ENCODE measurements at regions not wholly inside any gene's neighbourhood (a gene's known extent, or its start where the extent isn't known, plus 50 kb on each side); places are given as distances from the start of the nearest gene placed in this dataset.
A peak's percentile ranks its signal among the peaks of the same experiment; 100 is the strongest.
"Not testable (repeated sequence)": the region's sequence is repeated elsewhere in the genome, so short reads cannot be mapped to it uniquely, and the experiment has no call there.

DNA sequence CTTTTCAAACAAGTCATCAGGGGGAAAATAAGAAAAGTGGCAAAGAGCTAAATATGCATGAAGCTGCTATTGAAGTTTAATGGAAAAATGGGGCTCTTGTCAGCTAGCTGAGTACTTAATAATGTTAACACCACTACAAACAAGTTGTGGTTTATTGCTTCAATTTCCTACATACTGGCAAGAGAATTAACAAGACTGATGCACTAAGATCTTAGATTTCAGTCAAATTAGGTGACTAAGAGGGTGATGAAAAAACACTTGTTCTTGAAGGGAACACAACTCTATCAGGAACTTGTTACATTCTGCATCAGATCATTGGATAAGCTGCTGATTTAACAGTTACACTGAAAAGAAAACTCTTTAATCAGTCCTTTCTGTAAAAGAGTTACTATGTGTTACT, 234.6 kb upstream of the AFF2 start:
- DNase-seq (ENCODE audit: low read depth in 2 of 2), result no peak

- DNase-seq (ENCODE audit: low read depth in 2 of 2), result no peak
Observed at GRCh38 chrX:148268673-148269072, 231.7 kb upstream of the AFF2 start.

- no peak for DNase-seq (ENCODE audit: low read depth in 2 of 2)
Observed at GRCh38 chrX:148269513-148269912, 230.9 kb upstream of the AFF2 start.

GRCh38 chrX:148270499-148270898, 229.9 kb upstream of the AFF2 start:
- peak; percentile 32 to 71 for DNase-seq (ENCODE audit: low read depth in 2 of 2)

DNA sequence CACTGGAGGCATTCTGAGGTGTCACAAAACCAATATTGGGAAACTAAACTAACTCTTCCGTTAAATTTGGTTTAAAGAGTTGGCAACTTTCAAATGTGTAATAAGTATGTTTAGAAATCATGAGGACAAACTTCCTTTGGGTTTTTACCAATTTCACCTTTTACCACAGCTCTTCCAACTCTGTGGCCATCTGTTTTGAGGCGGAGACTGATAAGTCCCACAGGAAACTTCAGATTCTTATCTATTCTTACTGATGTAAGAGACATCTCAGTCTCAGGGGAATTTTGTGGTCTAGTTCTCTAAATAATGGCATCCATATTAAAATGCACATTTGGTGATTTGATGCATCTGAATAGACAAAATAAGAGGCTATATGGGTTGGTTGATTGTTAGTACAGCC, 229.2 kb upstream of the AFF2 start:
- DNase-seq (ENCODE audit: low read depth in 2 of 2), result peak in 1 of 2 donors; percentile 11

GRCh38 chrX:148281920-148282319, 218.5 kb upstream of the AFF2 start:
- no peak for DNase-seq (ENCODE audit: low read depth in 2 of 2)

GRCh38 chrX:148282504-148282903, 217.9 kb upstream of the AFF2 start:
- DNase-seq (ENCODE audit: low read depth in 2 of 2), result no peak

DNA sequence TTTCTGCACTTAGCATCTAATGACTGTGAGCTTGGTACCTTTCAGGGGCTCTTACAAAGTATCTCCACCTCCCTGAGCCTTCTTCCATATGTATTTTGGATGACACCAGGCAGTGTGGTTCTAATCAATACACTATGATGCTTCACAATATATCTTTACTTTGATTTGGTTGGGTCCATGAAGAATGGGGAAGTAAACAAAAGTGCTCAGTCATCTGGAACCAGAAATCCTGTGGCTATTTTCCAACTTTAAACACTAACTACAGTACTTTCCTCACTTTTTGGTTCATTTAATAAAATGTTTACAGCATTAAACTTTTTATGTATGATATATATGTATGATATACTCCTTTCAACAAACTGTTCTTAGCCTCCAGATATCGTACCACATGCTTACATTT, 216.4 kb upstream of the AFF2 start:
- no peak for DNase-seq (ENCODE audit: low read depth in 2 of 2)

GRCh38 chrX:148284821-148285220, 215.6 kb upstream of the AFF2 start:
- no peak for DNase-seq (ENCODE audit: low read depth in 2 of 2)

GRCh38 chrX:148288451-148288850, 212.0 kb upstream of the AFF2 start:
- no peak for DNase-seq (ENCODE audit: low read depth in 2 of 2)

DNA sequence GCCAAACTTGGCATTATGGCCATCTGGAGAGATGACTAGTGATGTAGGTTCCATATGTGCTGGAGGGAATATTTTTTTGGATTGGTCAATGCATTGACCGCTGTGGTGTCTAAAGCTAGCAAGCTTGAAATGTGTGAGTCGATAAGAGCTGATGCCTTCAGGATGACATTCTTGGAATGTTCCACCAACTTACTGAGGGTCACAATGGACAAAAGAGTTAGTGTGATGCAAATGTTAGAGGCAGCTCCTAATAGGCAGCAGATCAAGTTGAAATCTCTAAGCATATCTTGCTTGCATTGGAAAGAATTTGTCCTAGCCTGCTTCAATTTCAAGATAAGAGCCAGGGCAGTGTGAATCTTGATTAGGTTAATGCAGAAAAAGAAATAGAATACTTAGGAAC, 210.4 kb upstream of the AFF2 start:
- DNase-seq (ENCODE audit: low read depth in 2 of 2), result no peak

- DNase-seq (ENCODE audit: low read depth in 2 of 2), result peak; percentile 8 to 37
Observed at GRCh38 chrX:148290931-148291330, 209.5 kb upstream of the AFF2 start.

GRCh38 chrX:148298737-148299136, 201.7 kb upstream of the AFF2 start:
- DNase-seq (ENCODE audit: low read depth in 2 of 2), result peak; percentile 66 to 67

- not testable (repeated sequence) for DNase-seq (ENCODE audit: low read depth in 2 of 2)
Observed at GRCh38 chrX:148305214-148305613, 195.2 kb upstream of the AFF2 start.

DNA sequence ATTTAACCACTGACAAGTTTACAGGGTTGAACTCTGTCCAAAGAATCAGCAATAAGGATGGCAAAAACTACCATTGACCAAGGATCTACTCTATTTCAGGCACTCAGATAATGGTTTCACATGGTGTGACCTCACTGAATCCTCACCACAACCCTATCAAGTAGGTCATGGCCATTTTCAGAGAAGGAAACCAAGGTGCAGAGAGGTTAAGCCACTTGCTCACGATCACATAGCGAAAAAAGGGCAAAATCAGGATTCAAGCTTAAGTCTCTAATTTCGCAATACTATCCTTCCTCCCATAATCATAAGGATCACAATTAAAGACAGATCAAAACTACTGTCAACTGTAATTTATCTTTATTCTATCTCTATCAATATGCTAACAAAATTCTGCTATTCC, 191.0 kb upstream of the AFF2 start:
- no peak for DNase-seq (ENCODE audit: low read depth in 2 of 2)

- DNase-seq (ENCODE audit: low read depth in 2 of 2), result no peak
Observed at GRCh38 chrX:148310426-148311165, 189.8 kb upstream of the AFF2 start.

- DNase-seq (ENCODE audit: low read depth in 2 of 2), result no peak
Observed at GRCh38 chrX:148311544-148311943, 188.9 kb upstream of the AFF2 start.

GRCh38 chrX:148314876-148315275, 185.5 kb upstream of the AFF2 start:
- no peak for DNase-seq (ENCODE audit: low read depth in 2 of 2)

- DNase-seq (ENCODE audit: low read depth in 2 of 2), result peak; percentile 47 to 70
Observed at GRCh38 chrX:148316446-148316845, 184.0 kb upstream of the AFF2 start.

DNA sequence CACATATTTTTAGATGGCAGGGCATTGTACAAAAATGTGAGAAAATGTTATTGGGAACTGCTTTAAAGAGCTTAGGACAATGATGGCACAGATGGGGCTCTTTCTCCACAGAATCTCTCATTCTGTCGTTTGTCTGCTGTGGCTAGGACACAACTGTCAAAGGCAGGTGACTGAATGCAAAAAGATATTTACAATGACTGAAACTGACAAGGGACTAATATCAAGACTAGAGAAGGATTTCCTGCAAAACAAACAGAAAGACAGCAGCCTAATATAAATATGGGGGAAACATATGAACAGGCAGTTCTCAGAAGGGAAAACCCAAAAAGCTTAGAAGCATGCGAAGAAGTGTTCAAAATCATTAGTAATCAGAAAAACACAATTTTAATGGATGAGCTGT, 177.5 kb upstream of the AFF2 start:
- DNase-seq (ENCODE audit: low read depth in 2 of 2), result no peak

DNA sequence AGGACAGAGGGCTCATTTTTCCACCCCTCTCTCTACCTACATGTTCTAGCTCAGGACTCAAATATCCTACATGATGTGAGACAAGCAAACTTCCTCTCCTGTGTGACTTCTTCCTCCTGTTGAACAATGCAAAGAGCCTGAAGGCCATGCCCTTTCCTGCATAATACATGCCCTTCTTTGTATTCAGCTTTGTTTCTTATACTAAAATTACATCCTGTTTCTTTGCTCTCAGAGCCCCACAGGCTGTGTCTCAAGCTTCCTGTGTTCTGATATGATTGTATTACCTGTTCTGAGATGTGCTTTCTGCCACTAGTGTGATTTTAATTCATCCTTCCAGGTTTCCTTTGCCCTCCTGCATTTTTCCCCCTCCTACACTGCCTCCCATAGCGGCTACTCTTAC, 166.4 kb upstream of the AFF2 start:
- peak; percentile 3 to 5 for DNase-seq (ENCODE audit: low read depth in 2 of 2)

DNA sequence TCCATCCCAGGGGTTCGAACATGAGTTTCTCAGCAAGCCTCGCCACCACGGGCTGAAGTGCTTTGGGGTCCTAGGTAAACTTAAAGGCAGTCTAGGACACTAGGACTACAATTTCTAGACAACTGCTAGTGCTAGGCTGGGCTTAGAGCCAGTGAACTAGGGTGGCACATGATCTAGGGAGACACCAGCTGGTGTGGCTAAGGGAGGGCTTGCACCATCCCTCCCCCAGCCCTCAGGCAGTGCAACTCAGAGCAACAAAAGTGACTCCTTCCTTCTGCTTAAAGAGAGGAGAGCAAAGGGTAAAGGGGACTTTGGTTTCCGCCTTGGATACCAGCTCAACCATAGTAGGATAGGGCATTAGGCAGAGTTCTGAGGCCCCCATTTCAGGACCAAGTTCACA, 162.5 kb upstream of the AFF2 start:
- DNase-seq (ENCODE audit: low read depth in 2 of 2), result no peak

GRCh38 chrX:148354916-148355315, 145.5 kb upstream of the AFF2 start:
- DNase-seq (ENCODE audit: low read depth in 2 of 2), result no peak

DNA sequence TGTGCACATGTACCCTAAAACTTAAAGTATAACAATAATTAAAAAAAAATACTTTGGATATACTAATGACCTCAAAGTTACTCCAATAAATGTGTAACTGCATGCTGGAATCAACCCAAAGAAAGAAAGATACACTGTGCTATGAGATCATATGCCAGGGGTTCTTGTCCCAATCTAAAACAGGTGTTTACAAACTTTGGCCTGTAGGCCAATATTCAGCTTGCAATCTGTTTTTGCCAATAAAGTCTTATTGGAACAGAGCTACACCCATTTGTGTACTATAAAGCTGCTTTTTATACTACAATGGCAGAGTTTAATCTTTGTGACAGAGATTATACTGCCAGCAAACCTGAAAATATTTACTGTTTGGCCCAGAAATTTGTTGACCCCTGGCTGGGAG, 138.8 kb upstream of the AFF2 start:
- DNase-seq (ENCODE audit: low read depth in 2 of 2), result no peak
